Nephron (organoid): ENCODE measurements at regions not wholly inside any gene's neighbourhood (a gene's known extent, or its start where the extent isn't known, plus 50 kb on each side); places are given as distances from the start of the nearest gene placed in this dataset.
A peak's percentile ranks its signal among the peaks of the same experiment; 100 is the strongest.

Experiments used
- H3K27ac Mint-ChIP-seq, 3 experiments: 2 replicates each; pipeline ENCODE4 v1.8.0; 2020; ENCODE audit warnings: mixed read lengths in 3 of 3, mild to moderate bottlenecking in 2 of 3, moderate library complexity in 1 of 3
- H3K27me3 Mint-ChIP-seq: 2 replicates; pipeline ENCODE4 v1.8.0; 2021; ENCODE audit warnings: low read depth, mild to moderate bottlenecking, moderate library complexity, mixed read lengths
- H3K36me3 Mint-ChIP-seq: 2 replicates; pipeline ENCODE4 v1.8.0; 2020; ENCODE audit warnings: low read depth, mixed read lengths
- H3K4me1 Mint-ChIP-seq: 2 replicates; pipeline ENCODE4 v1.8.0; 2020; ENCODE audit warnings: mixed read lengths
- H3K4me3 Mint-ChIP-seq, 3 experiments: 2 replicates each; pipeline ENCODE4 v1.8.0; 2020; ENCODE audit warnings: mild to moderate bottlenecking in 3 of 3, mixed read lengths in 3 of 3, moderate library complexity in 2 of 3
- H3K9me3 Mint-ChIP-seq: 2 replicates; pipeline ENCODE4 v1.8.0; 2020; ENCODE audit warnings: mixed read lengths
- CTCF ChIP-seq, 3 experiments: fragments of 200-600 bp; sonication (generic); IDR thresholded peaks; one replicate each; pipeline ENCODE4 v1.5.0; 2021; ENCODE audit warnings: antibody characterized with exemption in 3 of 3; ENCODE audit not compliant: unreplicated experiment in 3 of 3

GRCh38 chr5:159713254-159713653 lies 203.0 kb upstream of the ADRA1B start:
- H3K9me3 Mint-ChIP-seq, result peaks cover 15% of the 10 kb centered on the region
- no peaks in the 10 kb centered on the region for H3K4me1 Mint-ChIP-seq
- H3K36me3 Mint-ChIP-seq, result no peaks in the 10 kb centered on the region
- TF ChIP-seq CTCF (IDR thresholded peaks at IDR 0.05; ENCODE audit: unreplicated experiment in 3 of 3), result no peak
- no peak overlapping the region for H3K27ac Mint-ChIP-seq
- H3K4me3 Mint-ChIP-seq, result no peak overlapping the region
- H3K27me3 Mint-ChIP-seq, result peaks cover 22% of the 10 kb centered on the region

GRCh38 chr5:159713773-159714172 lies 202.5 kb upstream of the ADRA1B start:
- H3K4me3 Mint-ChIP-seq, result no peak overlapping the region
- no peaks in the 10 kb centered on the region for H3K36me3 Mint-ChIP-seq
- no peak for TF ChIP-seq CTCF (IDR thresholded peaks at IDR 0.05; ENCODE audit: unreplicated experiment in 3 of 3)
- no peaks in the 10 kb centered on the region for H3K4me1 Mint-ChIP-seq
- peaks cover 22% of the 10 kb centered on the region for H3K27me3 Mint-ChIP-seq
- H3K9me3 Mint-ChIP-seq, result peaks cover 15% of the 10 kb centered on the region
- H3K27ac Mint-ChIP-seq, result no peak overlapping the region

GRCh38 chr5:159725475-159725874 lies 190.8 kb upstream of the ADRA1B start:
- Mint-ChIP-seq H3K27me3 (peaks cover 17% of the 10 kb centered on the region), H3K36me3 (no peaks in the 10 kb centered on the region), H3K9me3 (no peaks in the 10 kb centered on the region), H3K27ac (peak overlapping the region in 1 of 3 experiments; percentile 7), H3K4me3 (no peak overlapping the region), H3K4me1 (no peaks in the 10 kb centered on the region)
- no peak for TF ChIP-seq CTCF (IDR thresholded peaks at IDR 0.05; ENCODE audit: unreplicated experiment in 3 of 3)

- Mint-ChIP-seq H3K27ac (no peak overlapping the region), H3K9me3 (no peaks in the 10 kb centered on the region), H3K36me3 (no peaks in the 10 kb centered on the region), H3K4me1 (no peaks in the 10 kb centered on the region), H3K27me3 (peaks cover 17% of the 10 kb centered on the region), H3K4me3 (no peak overlapping the region)
- no peak for TF ChIP-seq CTCF (IDR thresholded peaks at IDR 0.05; ENCODE audit: unreplicated experiment in 3 of 3)
Observed at GRCh38 chr5:159727167-159727566, 189.1 kb upstream of the ADRA1B start.

GRCh38 chr5:159730285-159730684 lies 186.0 kb upstream of the ADRA1B start:
- Mint-ChIP-seq H3K9me3 (no peaks in the 10 kb centered on the region), H3K4me3 (no peak overlapping the region), H3K27ac (no peak overlapping the region), H3K36me3 (no peaks in the 10 kb centered on the region), H3K27me3 (peaks cover 23% of the 10 kb centered on the region), H3K4me1 (no peaks in the 10 kb centered on the region)
- TF ChIP-seq CTCF (IDR thresholded peaks at IDR 0.05; ENCODE audit: unreplicated experiment in 3 of 3), result no peak

- Mint-ChIP-seq H3K27ac (no peak overlapping the region), H3K36me3 (no peaks in the 10 kb centered on the region), H3K4me1 (no peaks in the 10 kb centered on the region), H3K9me3 (no peaks in the 10 kb centered on the region), H3K4me3 (no peak overlapping the region), H3K27me3 (peaks cover 23% of the 10 kb centered on the region)
- TF ChIP-seq CTCF (IDR thresholded peaks at IDR 0.05; ENCODE audit: unreplicated experiment in 3 of 3), result no peak
Observed at GRCh38 chr5:159732220-159732619, 184.1 kb upstream of the ADRA1B start.
